WTC11 (cell line): ENCODE measurements at regions not wholly inside any gene's neighbourhood (a gene's known extent, or its start where the extent isn't known, plus 50 kb on each side); places are given as distances from the start of the nearest gene placed in this dataset.

Source experiments
- CTCF ChIP-seq: fragments of 200-600 bp; IDR thresholded peaks from 2 replicates; pipeline ENCODE4 v1.8.0; 2022; ENCODE audit warnings: antibody characterized with exemption
- KAT7 ChIP-seq: sonication (generic); formaldehyde crosslinking; IDR thresholded peaks from 2 replicates; pipeline ENCODE4 v1.8.1; 2023; ENCODE audit warnings: missing genetic modification reagents, mild to moderate bottlenecking, borderline replicate concordance

DNA sequence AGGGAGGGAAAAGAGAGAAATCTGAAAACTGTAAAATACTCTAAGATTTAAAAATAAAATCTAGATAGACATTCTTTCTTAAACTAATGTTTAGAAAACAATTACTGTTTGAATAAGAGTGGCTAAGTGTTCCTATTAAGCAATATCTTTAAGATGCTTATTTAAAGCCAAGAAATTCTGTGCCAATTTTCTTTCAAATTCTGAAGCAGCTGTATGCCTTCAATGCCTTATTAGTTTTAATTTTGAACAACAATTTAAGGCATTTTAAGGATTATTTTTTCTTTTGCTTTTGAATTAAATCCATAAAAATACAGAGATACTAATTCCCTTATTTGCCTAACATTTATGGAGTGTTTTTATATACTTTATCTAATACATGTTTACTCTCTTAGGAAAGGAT, 50.3 kb upstream of the KITLG start:
- TF ChIP-seq KAT7 (CRISPR knock-in tag) (no peak), CTCF (no peak)
